ENCODE measurements at regions not wholly inside any gene's neighbourhood (a gene's known extent, or its start where the extent isn't known, plus 50 kb on each side); places are given as distances from the start of the nearest gene placed in this dataset.

DNA sequence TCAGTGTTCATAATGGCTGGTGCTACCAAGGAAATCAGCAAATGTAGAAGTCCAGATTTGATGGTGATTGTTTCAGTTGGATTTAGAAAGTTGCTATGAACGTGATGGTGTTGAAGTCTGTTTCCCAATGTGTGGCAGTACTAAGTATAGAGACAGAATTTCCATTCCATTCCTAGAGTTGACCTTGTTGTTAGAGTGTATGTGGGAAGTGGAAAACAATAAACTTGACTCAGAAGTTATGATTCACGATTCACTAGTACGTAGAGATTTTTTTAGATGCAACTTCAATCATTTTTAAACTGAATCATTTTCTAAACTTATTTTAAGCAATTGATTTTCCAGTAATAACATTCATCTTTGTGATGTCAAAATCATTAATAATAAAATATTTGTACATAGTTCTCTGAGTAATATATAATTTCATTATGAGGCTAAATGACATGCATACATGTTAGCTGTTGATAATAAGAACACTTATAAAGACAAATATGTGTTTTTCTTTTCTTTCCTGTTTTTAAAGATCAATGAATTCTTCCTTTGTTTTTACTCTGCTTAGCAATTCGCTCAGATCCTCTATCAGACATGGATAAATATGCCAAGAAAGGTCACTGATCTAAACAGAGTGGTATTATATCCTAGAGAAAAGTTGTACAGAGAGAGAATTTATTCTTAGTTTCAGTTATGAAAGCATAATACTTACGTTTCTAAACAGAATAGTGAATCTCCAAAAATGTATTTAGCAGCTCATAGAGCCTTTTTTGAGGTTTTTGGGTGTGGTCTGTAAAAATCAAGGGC is 108.8 kb upstream of the GPR149 start:
- H3K27ac Mint-ChIP-seq = no peak overlapping the region
- no peak overlapping the region for H3K4me3 Mint-ChIP-seq
- peaks cover 11% of the 10 kb centered on the region for H3K9me3 Mint-ChIP-seq
- H3K36me3 Mint-ChIP-seq (ENCODE audit: low read depth) = no peaks in the 10 kb centered on the region
- H3K27me3 Mint-ChIP-seq = no peaks in the 10 kb centered on the region
- peaks cover 29% of the 10 kb centered on the region for H3K4me1 Mint-ChIP-seq (ENCODE audit: low read depth)
- intact Hi-C loops (cut with micrococcal nuclease) = no loop called here

DNA sequence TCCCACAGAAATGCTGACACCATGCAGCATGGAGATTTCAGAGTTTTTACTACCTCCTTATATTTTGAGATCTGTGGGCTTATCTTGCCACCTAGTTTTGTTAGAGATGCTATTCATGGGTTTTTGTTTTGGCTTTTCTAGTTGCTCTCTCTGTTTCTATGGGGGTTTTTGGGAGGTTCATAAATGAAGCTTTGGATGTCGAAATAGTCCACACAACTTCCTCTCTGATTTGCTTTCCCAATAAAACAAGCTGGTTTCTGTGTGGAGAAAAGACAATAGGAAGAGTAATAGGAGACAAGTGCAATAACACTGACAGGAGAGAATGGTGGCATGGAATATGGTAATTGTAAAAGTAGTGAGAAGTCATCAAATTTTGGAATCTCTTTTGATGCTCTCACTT is 106.8 kb upstream of the GPR149 start:
- Mint-ChIP-seq H3K4me1 (ENCODE audit: low read depth) (peaks cover 29% of the 10 kb centered on the region), H3K27me3 (no peaks in the 10 kb centered on the region), H3K36me3 (ENCODE audit: low read depth) (no peaks in the 10 kb centered on the region), H3K4me3 (no peak overlapping the region), H3K27ac (peak overlapping the region; percentile 2), H3K9me3 (peaks cover 11% of the 10 kb centered on the region)
- intact Hi-C loops (cut with micrococcal nuclease) = no loop called here

DNA sequence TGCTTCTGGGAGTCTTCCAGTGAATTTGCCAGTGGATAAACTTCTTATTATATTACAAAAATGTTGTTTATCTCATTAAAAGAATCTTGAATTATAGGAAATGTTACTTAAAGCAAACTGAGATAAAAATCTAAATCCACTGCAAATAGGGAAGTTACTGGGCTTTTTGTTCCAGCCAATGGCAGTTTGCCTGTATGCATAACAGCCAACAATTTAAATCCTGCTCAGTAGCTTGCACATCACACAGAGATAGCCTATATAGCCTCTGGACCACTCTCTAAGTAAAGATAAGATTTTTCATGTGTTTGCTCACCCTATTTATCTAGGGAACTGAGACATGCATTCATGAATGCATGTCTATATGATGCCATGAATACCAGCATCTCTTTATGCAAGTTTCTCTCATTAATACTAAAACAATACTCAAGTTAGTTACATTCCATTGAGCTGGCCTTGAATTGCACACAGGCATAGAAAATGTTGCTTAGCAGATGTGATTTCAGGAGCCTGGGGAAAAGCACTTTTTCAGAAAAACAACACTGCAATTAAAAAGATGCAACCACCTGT is 92.1 kb upstream of the GPR149 start:
- Mint-ChIP-seq H3K4me1 (ENCODE audit: low read depth) (no peaks in the 10 kb centered on the region), H3K9me3 (no peaks in the 10 kb centered on the region), H3K4me3 (no peak overlapping the region), H3K27ac (no peak overlapping the region), H3K36me3 (ENCODE audit: low read depth) (no peaks in the 10 kb centered on the region), H3K27me3 (no peaks in the 10 kb centered on the region)
- intact Hi-C loops (cut with micrococcal nuclease) = no loop called here

DNA sequence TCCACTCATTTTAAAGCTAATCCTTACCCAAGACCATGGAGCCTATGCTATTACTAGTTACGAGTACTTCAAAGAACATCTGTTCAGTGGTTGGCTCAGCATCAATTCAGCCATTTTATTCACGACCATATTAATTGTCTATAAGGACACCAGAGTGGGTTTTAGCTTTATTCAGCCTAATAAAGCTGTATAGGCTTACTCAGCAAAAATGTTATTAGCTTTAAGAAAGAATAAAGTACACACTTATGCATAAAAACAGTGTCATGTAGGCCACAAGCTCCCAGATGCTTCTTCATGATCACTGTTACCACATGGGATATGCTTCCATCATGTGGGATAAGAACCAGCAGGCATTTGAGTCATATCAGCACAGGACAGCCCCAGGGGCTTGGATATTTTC is 87.4 kb upstream of the GPR149 start:
- intact Hi-C loops (cut with micrococcal nuclease) = no loop called here
- Mint-ChIP-seq H3K4me3 (no peak overlapping the region), H3K27me3 (no peaks in the 10 kb centered on the region), H3K27ac (no peak overlapping the region), H3K9me3 (no peaks in the 10 kb centered on the region), H3K36me3 (ENCODE audit: low read depth) (no peaks in the 10 kb centered on the region), H3K4me1 (ENCODE audit: low read depth) (no peaks in the 10 kb centered on the region)

DNA sequence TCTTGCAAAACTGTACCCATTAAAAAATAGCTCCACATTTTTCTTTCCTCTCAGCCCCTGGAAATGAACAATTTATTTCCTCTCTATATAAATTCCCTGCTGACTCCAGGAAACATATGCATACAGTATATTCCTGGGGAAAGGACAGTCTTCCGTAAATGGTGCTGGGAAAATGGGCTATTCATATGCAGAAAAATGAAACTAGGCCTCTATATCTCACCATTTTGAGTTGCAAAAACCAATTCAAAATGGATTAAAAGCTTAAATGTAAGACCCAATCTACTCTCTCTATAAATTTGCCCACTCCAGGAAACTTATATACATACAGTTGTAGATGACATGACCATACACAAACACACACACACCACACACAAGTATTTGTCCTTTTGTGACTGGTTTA is 85.9 kb upstream of the GPR149 start:
- no peak overlapping the region for H3K27ac Mint-ChIP-seq
- H3K27me3 Mint-ChIP-seq = no peaks in the 10 kb centered on the region
- no peaks in the 10 kb centered on the region for H3K4me1 Mint-ChIP-seq (ENCODE audit: low read depth)
- no peak overlapping the region for H3K4me3 Mint-ChIP-seq
- intact Hi-C loops (cut with micrococcal nuclease) = no loop called here
- peaks cover 11% of the 10 kb centered on the region for H3K9me3 Mint-ChIP-seq
- H3K36me3 Mint-ChIP-seq (ENCODE audit: low read depth) = no peaks in the 10 kb centered on the region

DNA sequence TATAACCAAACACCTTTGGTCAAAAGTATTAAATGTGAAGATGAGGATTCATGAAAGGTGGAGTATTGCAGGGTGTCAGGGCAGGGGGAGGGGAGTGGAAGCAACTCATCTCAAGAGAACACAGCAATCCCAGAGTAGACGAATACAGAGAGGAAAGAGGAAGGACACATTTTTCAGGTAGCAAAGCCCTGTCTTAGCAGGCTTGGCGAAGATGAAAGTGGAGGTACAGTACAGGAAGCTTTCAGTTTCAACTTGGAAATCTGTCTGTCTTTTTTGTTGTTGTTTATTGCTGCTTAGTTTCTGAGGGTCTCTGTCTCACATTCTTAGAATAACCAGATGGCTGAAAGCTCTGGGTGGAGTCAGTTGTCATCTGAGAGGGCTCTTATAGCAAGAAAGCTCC is 80.8 kb upstream of the GPR149 start:
- H3K36me3 Mint-ChIP-seq (ENCODE audit: low read depth) = no peaks in the 10 kb centered on the region
- no peak overlapping the region for H3K4me3 Mint-ChIP-seq
- H3K27me3 Mint-ChIP-seq = no peaks in the 10 kb centered on the region
- H3K27ac Mint-ChIP-seq = no peak overlapping the region
- no peaks in the 10 kb centered on the region for H3K4me1 Mint-ChIP-seq (ENCODE audit: low read depth)
- H3K9me3 Mint-ChIP-seq = peaks cover 16% of the 10 kb centered on the region
- intact Hi-C loops (cut with micrococcal nuclease) = no loop called here

DNA sequence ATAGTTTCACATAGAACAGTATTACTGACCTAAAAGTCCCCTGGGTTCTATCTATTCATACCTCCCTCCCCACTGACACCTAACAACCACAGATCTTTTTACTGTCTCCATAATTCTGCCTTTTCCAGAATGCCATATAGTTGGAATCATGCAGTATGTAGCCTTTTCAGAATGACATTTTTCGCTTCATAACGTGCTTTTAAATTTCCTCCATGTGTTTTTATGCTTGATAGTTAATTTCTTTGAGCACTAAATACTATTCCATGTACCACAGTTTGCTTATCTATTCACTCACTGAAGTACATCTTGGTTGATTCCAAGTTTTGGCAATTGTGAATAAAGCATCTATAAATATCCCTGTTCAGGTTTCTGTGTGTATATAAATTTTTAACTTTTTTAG is 77.7 kb upstream of the GPR149 start:
- intact Hi-C loops (cut with micrococcal nuclease) = no loop called here
- Mint-ChIP-seq H3K36me3 (ENCODE audit: low read depth) (no peaks in the 10 kb centered on the region), H3K9me3 (peaks cover 16% of the 10 kb centered on the region), H3K4me1 (ENCODE audit: low read depth) (no peaks in the 10 kb centered on the region), H3K27me3 (no peaks in the 10 kb centered on the region), H3K4me3 (no peak overlapping the region), H3K27ac (no peak overlapping the region)

DNA sequence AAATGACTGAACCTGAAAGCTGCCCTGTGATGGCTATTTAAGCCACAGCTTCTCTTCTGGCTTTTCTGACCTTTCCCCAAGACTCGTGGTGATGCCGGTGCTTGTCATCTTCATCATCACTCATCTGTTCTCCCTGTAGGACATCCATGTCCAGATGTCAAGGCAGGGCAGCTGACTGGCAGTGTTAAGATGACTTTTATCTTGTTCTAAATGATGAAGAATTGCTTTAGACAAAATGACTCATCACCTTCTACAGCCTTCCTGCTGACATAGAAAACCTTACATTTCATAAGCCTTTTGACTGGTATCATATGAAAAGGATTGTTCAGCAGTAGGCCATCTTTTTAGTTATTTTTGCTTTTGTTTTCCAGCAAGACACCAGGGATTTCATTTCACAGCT is 67.0 kb upstream of the GPR149 start:
- H3K36me3 Mint-ChIP-seq (ENCODE audit: low read depth) = no peaks in the 10 kb centered on the region
- H3K9me3 Mint-ChIP-seq = peaks cover 14% of the 10 kb centered on the region
- H3K4me3 Mint-ChIP-seq = no peak overlapping the region
- H3K27me3 Mint-ChIP-seq = no peaks in the 10 kb centered on the region
- no peak overlapping the region for H3K27ac Mint-ChIP-seq
- intact Hi-C loops (cut with micrococcal nuclease) = no loop called here
- no peaks in the 10 kb centered on the region for H3K4me1 Mint-ChIP-seq (ENCODE audit: low read depth)

DNA sequence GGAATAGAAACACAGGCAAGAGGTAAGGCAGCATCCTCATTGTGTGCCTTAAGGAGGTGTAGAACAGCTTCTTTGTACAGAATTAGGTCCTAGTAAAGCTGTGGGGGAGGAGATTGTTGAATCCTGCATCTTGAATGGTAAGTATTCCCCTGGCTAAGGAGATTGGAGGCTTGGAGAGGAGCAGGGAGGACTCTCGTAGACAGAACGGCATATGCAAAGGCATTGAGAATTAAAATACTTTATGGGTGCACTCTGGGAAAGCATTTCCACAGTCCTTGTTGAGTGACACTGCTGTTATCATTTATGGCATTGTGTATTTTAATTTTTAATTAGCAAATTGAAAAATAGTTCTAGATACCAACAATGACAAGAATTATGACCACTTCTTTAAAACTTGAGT is 66.5 kb upstream of the GPR149 start:
- intact Hi-C loops (cut with micrococcal nuclease) = no loop called here
- Mint-ChIP-seq H3K36me3 (ENCODE audit: low read depth) (no peaks in the 10 kb centered on the region), H3K27ac (no peak overlapping the region)

DNA sequence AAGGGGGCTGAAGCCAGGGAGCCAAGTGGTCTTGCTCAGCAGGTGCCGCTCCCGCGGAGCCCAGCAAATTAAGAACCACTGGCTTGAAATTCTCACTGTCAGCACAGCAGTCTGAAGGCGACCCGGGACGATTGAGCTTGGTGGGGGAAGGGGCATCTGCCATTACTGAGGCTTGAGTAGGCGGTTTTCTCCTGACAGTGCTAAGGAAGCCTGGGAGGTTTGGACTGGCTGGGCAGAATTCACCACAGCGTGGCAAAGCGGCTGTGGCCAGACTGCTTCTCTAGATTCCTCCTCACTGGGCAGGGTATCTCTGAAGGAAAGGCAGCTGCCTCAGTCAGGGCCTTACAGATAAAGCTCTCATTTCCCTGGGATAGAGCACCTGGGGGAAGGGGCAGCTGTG is 57.0 kb upstream of the GPR149 start:
- Mint-ChIP-seq H3K27ac (no peak overlapping the region), H3K4me3 (no peak overlapping the region), H3K36me3 (ENCODE audit: low read depth) (no peaks in the 10 kb centered on the region), H3K4me1 (ENCODE audit: low read depth) (no peaks in the 10 kb centered on the region), H3K9me3 (peaks cover 27% of the 10 kb centered on the region), H3K27me3 (no peaks in the 10 kb centered on the region)
- intact Hi-C loops (cut with micrococcal nuclease) = no loop called here

More for the DNA sequence above, 66.5 kb upstream of the GPR149 start:
- H3K4me1 Mint-ChIP-seq (ENCODE audit: low read depth) = no peaks in the 10 kb centered on the region
- H3K27me3 Mint-ChIP-seq = no peaks in the 10 kb centered on the region
- no peak overlapping the region for H3K4me3 Mint-ChIP-seq
- peaks cover 14% of the 10 kb centered on the region for H3K9me3 Mint-ChIP-seq

DNA sequence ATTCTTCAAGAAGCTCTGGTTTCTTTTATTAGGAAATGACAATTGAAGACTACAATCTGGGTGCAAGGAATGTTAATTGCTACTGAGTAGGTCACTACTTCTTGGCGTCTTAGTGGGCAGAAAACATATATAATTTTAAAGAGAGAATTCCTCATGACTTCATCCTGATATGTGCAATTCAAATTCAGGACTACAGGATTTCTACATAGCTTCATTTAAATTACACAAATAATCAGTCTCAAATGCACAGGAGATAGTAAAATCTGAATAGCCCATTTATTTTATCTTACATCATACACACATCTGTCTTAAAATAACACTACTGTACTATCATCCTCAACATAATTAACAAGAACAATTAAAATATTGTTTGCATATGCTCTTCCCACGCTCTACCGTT is 52.5 kb upstream of the GPR149 start:
- H3K36me3 Mint-ChIP-seq (ENCODE audit: low read depth) = no peaks in the 10 kb centered on the region
- no peaks in the 10 kb centered on the region for H3K27me3 Mint-ChIP-seq
- intact Hi-C loops (cut with micrococcal nuclease) = no loop called here
- no peaks in the 10 kb centered on the region for H3K4me1 Mint-ChIP-seq (ENCODE audit: low read depth)
- H3K4me3 Mint-ChIP-seq = no peak overlapping the region
- H3K27ac Mint-ChIP-seq = no peak overlapping the region
- peaks cover 4% of the 10 kb centered on the region for H3K9me3 Mint-ChIP-seq

DNA sequence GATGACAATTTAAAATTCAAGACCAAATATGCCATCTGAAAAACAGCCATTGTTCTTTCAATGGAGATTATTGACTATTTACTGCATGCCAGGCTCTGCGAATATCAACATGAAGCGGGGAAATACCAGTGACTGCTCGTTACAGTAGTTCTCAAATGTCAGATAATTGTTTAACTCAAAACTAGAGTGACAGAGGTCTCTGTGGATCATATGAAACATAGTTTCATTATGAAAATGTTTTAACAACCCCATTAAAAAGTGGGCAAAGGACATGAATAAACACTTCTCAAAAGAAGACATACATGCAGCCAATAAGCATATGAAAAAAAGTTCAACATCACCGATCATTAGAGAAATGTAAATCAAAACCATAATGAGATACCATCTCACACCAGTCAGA is 50.0 kb upstream of the GPR149 start:
- Mint-ChIP-seq H3K27ac (no peak overlapping the region), H3K9me3 (peaks cover 20% of the 10 kb centered on the region), H3K36me3 (ENCODE audit: low read depth) (no peaks in the 10 kb centered on the region), H3K4me1 (ENCODE audit: low read depth) (no peaks in the 10 kb centered on the region), H3K27me3 (no peaks in the 10 kb centered on the region), H3K4me3 (no peak overlapping the region)
- intact Hi-C loops (cut with micrococcal nuclease) = no loop called here

All from dendritic cell treated with granulocyte-macrophage colony-stimulating factor and Interleukin-4, amounts not matched to agents 40 ng/mL and 50 ng/mL, for 4 days (primary cell).